ENCODE measurements at regions not wholly inside any gene's neighbourhood (a gene's known extent, or its start where the extent isn't known, plus 50 kb on each side); places are given as distances from the start of the nearest gene placed in this dataset.

DNA sequence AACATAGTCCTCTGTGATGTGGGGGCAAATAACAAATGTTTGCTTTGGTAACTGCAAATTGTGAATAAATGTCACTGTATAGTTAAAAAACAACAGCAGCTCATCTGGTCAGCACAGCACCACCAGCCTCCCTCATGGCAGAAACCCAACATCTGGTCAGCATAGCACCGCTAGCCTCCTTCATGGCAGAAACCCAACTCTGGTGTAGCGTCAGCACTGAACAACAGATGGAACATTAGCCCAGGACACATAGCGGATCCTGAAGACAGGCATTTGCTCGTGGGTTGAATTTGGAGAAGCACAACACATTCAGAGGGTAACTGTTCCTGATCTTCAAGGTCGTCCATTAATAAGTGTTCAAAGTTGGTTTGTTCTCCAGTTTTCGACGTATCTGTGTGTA is 265.9 kb downstream of the DLL1 start:
- TF ChIP-seq, protein P1, sequence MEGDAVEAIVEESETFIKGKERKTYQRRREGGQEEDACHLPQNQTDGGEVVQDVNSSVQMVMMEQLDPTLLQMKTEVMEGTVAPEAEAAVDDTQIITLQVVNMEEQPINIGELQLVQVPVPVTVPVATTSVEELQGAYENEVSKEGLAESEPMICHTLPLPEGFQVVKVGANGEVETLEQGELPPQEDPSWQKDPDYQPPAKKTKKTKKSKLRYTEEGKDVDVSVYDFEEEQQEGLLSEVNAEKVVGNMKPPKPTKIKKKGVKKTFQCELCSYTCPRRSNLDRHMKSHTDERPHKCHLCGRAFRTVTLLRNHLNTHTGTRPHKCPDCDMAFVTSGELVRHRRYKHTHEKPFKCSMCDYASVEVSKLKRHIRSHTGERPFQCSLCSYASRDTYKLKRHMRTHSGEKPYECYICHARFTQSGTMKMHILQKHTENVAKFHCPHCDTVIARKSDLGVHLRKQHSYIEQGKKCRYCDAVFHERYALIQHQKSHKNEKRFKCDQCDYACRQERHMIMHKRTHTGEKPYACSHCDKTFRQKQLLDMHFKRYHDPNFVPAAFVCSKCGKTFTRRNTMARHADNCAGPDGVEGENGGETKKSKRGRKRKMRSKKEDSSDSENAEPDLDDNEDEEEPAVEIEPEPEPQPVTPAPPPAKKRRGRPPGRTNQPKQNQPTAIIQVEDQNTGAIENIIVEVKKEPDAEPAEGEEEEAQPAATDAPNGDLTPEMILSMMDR (IDR thresholded peaks at IDR 0.05), result no peak
- TF ChIP-seq POLR2A (IDR thresholded peaks at IDR 0.05), result no peak
